Osteoblast (primary cell): ENCODE measurements at regions not wholly inside any gene's neighbourhood (a gene's known extent, or its start where the extent isn't known, plus 50 kb on each side); places are given as distances from the start of the nearest gene placed in this dataset.

ENCODE experiments used
- DNase-seq: peaks from one replicate; pipeline ENCODE4 v3.0.0; 2011; ENCODE audit warnings: low spot score, mixed read lengths; ENCODE audit not compliant: insufficient read length; ENCODE audit errors: missing footprints
- H2AFZ ChIP-seq: 2 replicates; pipeline ENCODE4 v1.6.0; 2011; ENCODE audit warnings: mild to moderate bottlenecking, low read length
- H3K27ac ChIP-seq: 2 replicates; pipeline ENCODE4 v1.5.1; 2011; ENCODE audit warnings: mild to moderate bottlenecking, low read depth, low read length, moderate library complexity
- H3K27me3 ChIP-seq: 2 replicates; pipeline ENCODE4 v1.6.0; 2012; ENCODE audit warnings: mild to moderate bottlenecking, control low read depth, inconsistent platforms, low read length, moderate library complexity; ENCODE audit not compliant: insufficient read depth
- H3K36me3 ChIP-seq: 2 replicates; pipeline ENCODE4 v1.5.1; 2011; ENCODE audit warnings: mild to moderate bottlenecking, low read length, control low read depth, moderate library complexity; ENCODE audit not compliant: insufficient read depth
- H3K4me1 ChIP-seq: 2 replicates; pipeline ENCODE4 v1.5.1; 2011; ENCODE audit warnings: mild to moderate bottlenecking, low read length, control low read depth, moderate library complexity; ENCODE audit not compliant: insufficient read depth
- H3K4me2 ChIP-seq: 2 replicates; pipeline ENCODE4 v1.6.0; 2011; ENCODE audit warnings: mild to moderate bottlenecking, low read length; ENCODE audit not compliant: insufficient read depth
- H3K4me3 ChIP-seq: fragments of 200-600 bp; sonication (generic); 3 replicates; pipeline ENCODE4 v1.5.1; 2012; ENCODE audit warnings: mild to moderate bottlenecking, low read length, inconsistent platforms; ENCODE audit not compliant: insufficient read depth
- H3K79me2 ChIP-seq: 2 replicates; pipeline ENCODE4 v1.6.0; 2012; ENCODE audit warnings: mild to moderate bottlenecking, low read length, control low read depth, inconsistent platforms; ENCODE audit not compliant: insufficient read depth
- H3K9me3 ChIP-seq: 2 replicates; pipeline ENCODE4 v1.5.1; 2011; ENCODE audit warnings: low read depth, low read length, control low read depth
- H4K20me1 ChIP-seq: 2 replicates; pipeline ENCODE4 v1.6.0; 2012; ENCODE audit warnings: mild to moderate bottlenecking, low read length, control low read depth; ENCODE audit not compliant: insufficient read depth
- TF ChIP-seq, protein P1 (sequence below): IDR thresholded peaks from 2 replicates; pipeline ENCODE4 v1.5.1; 2011; ENCODE audit warnings: mild to moderate bottlenecking, low read depth, low read length, moderate library complexity; ENCODE audit errors: extremely low read depth

DNA sequence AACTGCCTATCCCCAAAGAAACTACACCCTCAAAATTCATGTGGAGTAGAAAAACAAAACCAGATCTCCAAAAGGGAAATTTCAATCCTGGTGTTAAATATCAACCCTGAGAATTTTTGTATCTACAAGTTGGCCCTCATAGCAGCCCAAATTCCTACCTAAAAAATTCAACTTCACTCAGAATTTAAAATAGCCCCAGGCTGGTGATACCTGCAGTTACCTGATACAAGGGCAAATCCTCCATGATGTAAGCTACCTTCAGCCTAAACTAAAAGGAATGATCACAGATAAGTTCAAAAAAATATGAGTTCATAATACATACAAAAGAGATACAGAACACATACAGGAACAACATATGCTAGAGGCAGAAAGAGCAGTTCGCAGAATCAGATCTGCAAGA is 138.4 kb downstream of the HNRNPD start:
- H3K36me3 ChIP-seq = no peaks in the 10 kb centered on the region
- H3K27ac ChIP-seq = no peak overlapping the region
- H3K9me3 ChIP-seq = no peaks in the 10 kb centered on the region
- TF ChIP-seq, protein P1, sequence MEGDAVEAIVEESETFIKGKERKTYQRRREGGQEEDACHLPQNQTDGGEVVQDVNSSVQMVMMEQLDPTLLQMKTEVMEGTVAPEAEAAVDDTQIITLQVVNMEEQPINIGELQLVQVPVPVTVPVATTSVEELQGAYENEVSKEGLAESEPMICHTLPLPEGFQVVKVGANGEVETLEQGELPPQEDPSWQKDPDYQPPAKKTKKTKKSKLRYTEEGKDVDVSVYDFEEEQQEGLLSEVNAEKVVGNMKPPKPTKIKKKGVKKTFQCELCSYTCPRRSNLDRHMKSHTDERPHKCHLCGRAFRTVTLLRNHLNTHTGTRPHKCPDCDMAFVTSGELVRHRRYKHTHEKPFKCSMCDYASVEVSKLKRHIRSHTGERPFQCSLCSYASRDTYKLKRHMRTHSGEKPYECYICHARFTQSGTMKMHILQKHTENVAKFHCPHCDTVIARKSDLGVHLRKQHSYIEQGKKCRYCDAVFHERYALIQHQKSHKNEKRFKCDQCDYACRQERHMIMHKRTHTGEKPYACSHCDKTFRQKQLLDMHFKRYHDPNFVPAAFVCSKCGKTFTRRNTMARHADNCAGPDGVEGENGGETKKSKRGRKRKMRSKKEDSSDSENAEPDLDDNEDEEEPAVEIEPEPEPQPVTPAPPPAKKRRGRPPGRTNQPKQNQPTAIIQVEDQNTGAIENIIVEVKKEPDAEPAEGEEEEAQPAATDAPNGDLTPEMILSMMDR = no peak
- no peaks in the 10 kb centered on the region for H4K20me1 ChIP-seq
- H3K79me2 ChIP-seq = no peaks in the 10 kb centered on the region
- no peak overlapping the region for H3K4me2 ChIP-seq
- no peak for DNase-seq
- H3K4me3 ChIP-seq = no peak overlapping the region
- H3K27me3 ChIP-seq = no peaks in the 10 kb centered on the region
- no peak overlapping the region for H2AFZ ChIP-seq
- no peaks in the 10 kb centered on the region for H3K4me1 ChIP-seq

DNA sequence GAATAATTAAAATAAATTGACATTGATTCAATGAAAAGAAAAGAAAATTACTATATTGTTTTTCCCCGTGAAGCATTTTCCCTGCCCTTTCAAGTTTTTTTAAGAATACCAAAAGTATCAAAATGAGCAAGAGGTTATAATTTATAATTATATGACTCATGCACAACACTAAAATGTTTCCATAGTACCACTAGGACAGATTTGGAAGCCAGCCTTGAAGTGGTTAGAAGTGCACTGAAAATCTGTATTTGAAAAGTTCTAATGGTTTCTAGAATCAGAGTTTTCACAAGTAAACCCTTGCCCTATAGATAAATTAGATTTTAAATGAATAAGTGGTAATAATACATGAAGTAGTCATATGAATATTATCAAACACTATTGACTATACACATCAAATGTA is 140.9 kb downstream of the HNRNPD start:
- no peak overlapping the region for H3K4me3 ChIP-seq
- no peaks in the 10 kb centered on the region for H3K36me3 ChIP-seq
- H3K9me3 ChIP-seq = no peaks in the 10 kb centered on the region
- H2AFZ ChIP-seq = no peak overlapping the region
- no peak overlapping the region for H3K27ac ChIP-seq
- H3K27me3 ChIP-seq = no peaks in the 10 kb centered on the region
- DNase-seq = no peak
- TF ChIP-seq, protein P1 = no peak
- no peaks in the 10 kb centered on the region for H3K4me1 ChIP-seq
- H3K4me2 ChIP-seq = no peak overlapping the region
- no peaks in the 10 kb centered on the region for H3K79me2 ChIP-seq
- H4K20me1 ChIP-seq = no peaks in the 10 kb centered on the region

DNA sequence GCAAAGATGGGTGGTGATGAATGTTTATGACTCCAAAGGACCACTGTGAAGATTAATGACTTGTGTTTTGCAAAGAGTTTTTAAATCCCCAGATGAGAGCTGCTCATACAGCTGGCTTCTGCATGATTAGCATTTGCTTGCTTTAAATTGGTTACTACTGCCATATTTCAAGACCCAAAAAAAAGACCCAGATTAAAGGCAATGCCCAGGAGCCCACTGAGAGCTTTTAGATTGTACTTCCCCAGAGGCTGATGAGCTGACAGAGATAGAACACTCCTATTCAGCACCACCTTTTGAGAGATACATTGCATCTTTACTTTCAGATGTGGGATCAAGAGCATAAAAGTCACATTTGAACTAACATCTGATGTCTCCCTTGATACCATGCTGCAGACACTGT is 142.0 kb downstream of the HNRNPD start:
- Histone ChIP-seq H3K36me3 (no peaks in the 10 kb centered on the region), H3K4me3 (no peak overlapping the region), H3K4me1 (no peaks in the 10 kb centered on the region), H3K4me2 (no peak overlapping the region), H3K79me2 (no peaks in the 10 kb centered on the region), H3K27me3 (no peaks in the 10 kb centered on the region), H3K9me3 (no peaks in the 10 kb centered on the region), H2AFZ (no peak overlapping the region), H3K27ac (no peak overlapping the region), H4K20me1 (no peaks in the 10 kb centered on the region)
- no peak for DNase-seq
- TF ChIP-seq, protein P1 = no peak

DNA sequence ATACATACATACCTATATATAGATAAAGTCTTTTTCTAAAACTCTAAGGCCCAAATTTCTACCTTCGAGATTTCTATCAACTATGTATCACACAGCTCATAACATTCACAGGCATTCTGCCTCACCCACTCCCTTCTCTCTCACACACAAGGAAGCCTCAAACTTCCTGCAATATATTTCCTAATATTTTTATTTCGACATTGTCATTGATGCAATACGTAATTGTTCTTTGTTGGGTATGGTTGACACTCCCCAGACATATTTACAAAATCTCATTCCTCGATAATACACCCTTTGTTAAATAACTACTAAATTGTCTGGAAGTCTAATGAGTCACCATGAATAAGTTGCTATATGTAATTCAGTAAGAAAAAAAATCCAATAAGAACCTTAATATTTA is 143.5 kb downstream of the HNRNPD start:
- no peak for DNase-seq
- Histone ChIP-seq H3K4me2 (no peak overlapping the region), H3K79me2 (no peaks in the 10 kb centered on the region), H3K4me1 (no peaks in the 10 kb centered on the region), H3K27me3 (no peaks in the 10 kb centered on the region), H3K9me3 (no peaks in the 10 kb centered on the region), H4K20me1 (no peaks in the 10 kb centered on the region), H3K27ac (no peak overlapping the region), H3K36me3 (no peaks in the 10 kb centered on the region), H2AFZ (no peak overlapping the region), H3K4me3 (no peak overlapping the region)
- TF ChIP-seq, protein P1 = no peak
